HG03460 (cell line): ENCODE measurements at regions not wholly inside any gene's neighbourhood (a gene's known extent, or its start where the extent isn't known, plus 50 kb on each side); places are given as distances from the start of the nearest gene placed in this dataset.
"Not testable (repeated sequence)": the region's sequence is repeated elsewhere in the genome, so short reads cannot be mapped to it uniquely, and the experiment has no call there.

Experiments
- ATAC-seq: cut with Tn5 transposase; IDR thresholded peaks from one replicate; pipeline ENCODE4 v1.9.1; 2021; ENCODE audit not compliant: unreplicated experiment

DNA sequence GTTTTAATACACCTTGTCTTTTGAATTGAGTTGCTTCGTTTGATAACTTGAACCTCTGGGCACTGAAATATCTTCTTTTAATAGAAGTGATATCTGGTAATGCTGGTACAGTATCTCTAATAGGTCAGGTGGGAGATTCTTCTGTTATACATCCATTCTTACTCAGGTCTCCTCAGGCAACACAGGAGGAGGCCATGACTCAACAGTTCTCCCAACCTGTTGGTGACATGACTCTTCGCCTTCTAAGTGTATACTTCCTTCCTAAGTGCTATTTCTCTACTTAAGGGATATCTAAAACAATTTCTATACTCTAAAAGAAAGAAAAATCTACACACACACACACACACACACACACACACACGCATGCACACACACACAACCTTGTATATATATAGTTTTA lies 509.1 kb downstream of the PCNX1 start:
- no peak for ATAC-seq

DNA sequence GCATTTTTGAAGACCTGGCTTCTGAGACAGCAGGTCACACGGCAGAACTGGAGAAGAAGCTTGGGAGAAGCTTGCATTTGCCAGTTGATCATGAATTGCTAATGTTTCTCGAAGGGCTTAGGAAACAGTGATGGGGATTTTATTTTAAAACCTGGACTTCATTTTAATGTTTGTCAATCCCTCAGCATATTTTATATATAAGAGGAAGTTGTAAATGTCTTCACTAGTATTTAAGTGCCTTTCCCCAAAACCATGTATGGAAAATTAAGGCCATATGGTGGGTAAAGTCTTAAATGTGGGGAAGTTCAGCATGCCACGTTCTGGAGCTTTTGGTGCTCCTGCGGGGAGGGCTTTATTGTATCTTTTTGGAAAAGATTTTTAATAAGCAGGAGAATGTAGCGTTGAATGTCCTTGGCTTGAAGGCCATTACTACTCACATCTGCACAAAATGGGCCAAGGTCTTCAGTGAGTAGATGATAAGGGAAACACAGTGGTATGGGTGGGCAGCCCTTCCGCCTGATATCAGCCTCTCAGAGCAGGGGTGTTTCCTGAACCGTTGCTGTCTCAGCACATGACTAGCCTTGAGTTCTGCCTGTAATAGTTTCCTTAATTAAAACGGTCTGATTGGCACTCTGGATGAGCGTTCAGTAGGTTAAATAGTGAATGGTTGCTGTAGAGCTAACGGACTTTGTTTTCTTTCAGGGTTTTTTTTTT lies 511.4 kb downstream of the PCNX1 start:
- ATAC-seq: no peak

DNA sequence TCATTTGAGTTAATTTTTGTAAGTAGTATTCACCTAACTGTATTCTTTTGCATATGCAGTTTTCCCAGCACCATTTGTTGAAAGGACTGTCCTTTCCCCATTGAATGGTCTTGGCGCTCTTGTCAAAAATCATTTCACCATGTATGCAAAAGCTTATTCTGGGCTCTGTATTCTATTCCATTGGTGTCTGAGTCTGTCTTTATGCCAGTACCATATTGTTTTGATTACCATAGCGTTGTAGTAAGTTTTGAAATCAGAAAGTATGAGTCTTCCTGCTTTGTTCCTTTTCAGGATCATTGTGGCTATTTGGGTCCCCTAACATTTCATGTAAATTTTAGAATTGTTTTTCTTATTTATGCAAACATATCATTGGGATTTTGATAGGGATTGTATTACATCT lies 508.7 kb upstream of the RGS6 start:
- no peak for ATAC-seq

DNA sequence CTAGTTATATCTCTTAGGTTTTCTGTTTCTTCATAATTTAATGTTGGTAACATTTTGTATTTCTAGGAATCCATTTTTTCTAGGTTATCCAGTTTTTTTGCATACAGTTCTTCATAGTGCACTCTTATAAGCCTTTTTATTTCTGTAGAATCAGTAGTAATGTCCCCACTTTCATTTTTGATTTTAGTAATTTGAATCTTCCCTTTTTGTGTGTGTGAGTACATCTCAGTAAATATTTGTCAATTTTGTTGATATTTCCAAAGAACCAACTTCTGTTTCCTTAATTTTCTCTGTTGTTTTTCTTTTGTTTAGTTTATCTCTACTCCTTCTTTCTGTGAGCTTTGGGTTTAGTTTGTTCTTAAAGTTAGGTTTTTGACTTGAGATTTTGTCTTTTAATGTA lies 507.3 kb upstream of the RGS6 start:
- ATAC-seq: no peak

DNA sequence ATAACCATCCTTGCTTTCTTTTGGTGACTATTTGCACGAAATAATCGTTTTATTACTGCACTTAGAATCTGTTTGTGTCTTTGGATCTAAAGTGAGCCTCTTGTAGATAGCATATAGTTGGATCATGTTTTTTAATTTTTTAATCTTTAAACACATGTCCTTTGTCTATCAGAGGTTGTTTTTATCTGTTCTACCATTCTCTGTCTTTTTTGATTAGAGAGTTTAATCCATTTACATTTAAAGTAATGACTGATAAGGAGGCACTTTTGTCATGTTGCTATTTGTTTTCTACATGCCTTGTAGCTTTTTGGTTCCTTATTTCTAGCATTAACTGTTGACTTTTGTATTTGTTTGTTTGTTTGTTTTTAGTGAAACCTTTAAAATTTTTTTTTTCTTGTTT lies 506.2 kb upstream of the RGS6 start:
- ATAC-seq: no peak

DNA sequence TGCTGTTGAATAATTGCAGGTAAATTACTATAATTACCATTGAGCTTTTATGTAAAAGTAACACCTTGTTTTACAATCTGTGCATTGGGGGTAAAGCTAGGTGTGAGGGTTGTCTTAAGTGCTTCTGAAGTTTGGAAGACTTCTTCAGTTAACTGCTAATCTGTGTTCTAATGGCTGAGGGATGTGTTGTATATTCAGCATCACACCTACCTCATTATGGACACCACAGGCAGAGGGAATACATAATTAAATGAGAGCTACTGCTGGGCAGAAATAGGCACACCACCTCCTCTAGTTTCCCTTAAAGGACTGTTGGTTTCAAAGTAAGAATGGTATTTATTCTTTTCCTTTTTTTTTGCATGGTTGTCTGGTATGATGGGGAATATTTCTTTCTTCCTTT lies 502.3 kb upstream of the RGS6 start:
- ATAC-seq: no peak

DNA sequence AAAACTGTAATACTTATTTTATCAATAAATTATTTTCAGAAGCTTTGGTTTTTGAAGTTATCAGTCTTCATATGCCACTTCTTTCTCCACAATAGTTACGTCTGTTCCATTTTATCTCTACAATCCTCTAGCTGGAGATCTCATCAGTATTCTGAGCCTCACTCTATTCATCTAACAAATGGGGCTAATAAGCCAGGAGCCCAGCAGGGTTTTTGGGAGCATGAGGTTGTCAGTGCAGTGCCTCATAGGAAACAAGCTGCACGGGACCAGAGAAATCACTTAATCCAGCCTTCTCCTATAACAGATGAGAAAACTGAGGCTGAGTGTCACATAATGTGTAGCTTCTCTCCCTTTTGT lies 501.9 kb upstream of the RGS6 start:
- ATAC-seq: no peak

DNA sequence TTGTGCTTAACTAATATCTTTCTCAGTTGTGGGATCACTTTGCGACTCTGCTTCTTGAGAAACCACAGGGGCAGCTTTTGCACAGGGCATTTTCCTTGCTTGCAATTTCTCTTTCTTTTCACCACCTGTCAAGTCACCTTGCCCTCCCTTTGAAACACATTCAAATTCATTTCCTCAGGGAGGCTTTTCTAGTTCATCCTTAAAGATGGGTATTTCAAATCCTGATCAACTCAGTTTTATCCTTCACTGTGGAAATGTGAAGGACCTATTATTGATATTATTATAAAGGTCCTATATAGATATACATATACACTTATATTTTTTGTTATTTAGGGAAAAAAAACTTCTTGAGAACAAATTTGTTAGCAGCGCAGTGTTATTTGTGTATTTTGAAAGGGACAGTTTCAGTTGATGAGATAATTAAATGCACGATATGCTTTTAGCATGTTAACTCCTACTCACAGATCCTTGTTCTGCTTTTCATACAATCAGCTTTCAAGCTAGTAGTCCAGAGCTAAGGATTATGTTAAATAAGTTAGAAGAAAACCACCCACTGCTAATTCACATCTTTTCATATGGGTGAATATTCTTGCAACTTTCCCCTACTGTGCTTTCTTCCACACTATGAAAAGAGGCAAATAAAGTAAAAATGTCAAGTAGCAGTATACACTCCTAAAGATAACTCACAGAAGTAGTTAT lies 501.4 kb upstream of the RGS6 start:
- ATAC-seq: no peak

DNA sequence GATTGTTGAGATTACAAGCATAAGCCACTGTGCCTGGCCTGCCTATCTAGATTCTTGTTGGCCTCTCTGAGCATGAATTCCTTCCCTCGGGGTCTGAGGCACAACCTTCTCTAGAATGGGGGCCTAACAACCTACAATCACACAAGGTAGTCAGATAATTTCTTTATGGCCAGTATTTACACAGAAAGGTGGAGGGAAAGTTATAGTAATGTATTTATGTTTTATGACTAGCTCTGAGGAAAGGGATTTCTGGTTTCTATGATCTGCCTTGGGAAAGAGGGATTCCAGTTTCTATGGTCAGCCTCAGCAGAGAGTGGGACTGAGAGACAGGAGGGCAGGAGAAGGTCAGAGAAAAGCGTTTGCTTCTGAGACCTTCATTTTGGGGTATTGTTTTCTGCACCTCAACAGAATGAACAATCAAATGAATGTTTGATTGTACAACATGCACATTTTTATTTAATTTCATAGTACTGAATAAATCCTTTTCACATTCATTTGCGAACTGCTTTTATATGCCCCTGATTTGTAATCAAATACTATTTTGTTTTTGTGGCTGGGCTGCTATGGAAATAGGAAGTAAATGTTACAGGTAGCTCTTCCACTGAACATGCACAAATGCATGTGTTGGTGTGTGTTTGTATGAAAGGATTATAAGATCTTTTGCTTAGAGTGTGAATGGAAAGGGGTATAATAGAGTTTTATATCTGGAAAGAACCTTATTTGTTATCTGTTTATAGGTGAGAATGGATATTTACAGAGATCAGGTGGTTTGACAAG lies 499.7 kb upstream of the RGS6 start:
- ATAC-seq: no peak

DNA sequence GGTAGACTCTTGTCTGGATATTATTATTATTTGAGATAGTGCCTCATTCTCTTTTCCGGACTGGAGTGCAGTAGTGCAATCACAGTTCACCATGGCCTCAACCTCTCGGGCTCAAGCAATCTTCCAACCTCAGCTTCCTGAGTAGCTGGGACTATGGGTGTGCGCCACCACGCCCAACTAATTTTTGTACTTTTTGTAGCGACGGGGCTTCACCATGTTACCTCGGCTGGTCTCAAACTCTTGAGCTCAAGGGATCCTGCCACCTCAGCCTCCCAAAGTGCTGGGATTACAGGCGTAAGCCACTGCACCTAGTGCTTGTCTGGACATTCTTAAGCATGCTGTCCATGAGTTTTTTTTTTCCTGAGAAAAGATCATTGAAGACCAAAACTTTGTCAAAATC lies 498.9 kb upstream of the RGS6 start:
- ATAC-seq: no peak

DNA sequence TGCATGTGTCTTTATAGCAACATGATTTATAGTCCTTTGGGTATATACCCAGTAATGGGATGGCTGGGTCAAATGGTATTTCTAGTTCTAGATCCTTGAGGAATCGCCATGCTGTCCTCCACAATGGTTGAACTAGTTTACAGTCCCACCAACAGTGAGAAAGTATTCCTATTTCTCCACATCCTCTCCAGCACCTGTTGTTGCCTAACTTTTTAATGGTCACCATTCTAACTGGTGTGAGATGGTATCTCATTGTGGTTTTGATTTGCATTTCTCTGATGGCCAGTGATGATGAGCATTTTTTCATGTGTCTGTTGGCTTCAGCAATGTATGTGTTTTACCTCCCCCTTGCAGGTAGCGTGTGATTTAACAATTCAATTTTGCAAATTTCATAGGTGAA lies 496.6 kb upstream of the RGS6 start:
- ATAC-seq: not testable (repeated sequence)

DNA sequence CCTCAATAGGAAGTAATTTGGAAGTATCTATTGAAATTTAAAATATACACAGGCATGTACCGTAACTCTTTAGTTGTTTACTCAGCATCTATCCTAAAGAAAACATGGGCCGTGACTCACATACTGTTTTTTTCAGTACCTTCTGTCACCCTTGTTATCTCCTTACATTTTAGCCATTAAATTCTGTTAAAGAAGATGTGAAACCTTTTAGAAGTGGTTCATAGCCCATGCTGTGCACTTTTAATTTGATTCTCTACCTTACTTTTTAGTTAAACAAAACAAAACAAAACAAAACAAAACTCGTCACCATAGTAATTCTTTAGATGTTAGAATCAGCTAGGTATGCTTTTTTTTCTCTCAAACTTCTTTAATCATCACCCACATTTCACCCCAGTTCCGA lies 494.4 kb upstream of the RGS6 start:
- no peak for ATAC-seq

DNA sequence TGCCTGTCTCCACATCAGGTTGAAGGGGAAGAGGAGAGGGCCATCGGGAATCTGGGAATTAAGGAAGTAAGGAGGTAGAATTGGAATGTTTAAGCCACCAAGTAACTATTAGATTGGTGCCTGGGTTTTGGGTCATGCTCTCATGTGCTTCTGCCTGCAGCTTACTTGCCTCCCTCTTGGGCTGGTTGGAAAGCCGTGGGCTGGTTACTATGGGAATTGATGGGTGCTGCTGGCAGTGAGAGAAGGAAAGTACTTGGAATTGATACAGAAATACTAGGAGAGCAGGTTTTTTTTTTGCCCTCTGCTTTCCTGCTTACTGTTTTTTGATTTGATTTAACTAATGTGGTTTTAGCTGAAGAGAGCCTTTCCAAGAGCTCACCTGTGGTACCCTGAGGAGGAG lies 493.5 kb upstream of the RGS6 start:
- no peak for ATAC-seq

DNA sequence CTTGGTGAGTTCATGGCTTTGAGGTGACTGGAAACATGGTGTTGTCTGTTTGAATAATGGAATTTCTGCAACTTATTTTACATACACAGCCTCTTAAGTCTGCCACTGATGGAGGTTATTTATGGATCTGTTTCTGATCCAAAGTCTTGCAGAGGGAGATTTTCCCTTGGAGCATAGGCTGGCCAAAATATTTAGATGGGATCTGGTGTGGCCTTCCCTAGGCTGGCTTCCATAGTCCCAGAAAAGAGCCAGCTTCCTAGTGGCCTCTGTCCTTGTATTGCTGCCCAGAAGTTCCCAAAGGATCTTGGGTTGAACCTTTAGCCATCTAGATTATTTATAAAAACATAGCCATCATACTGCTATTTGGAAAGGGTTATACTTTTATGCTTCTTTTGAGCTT lies 491.1 kb upstream of the RGS6 start:
- no peak for ATAC-seq

DNA sequence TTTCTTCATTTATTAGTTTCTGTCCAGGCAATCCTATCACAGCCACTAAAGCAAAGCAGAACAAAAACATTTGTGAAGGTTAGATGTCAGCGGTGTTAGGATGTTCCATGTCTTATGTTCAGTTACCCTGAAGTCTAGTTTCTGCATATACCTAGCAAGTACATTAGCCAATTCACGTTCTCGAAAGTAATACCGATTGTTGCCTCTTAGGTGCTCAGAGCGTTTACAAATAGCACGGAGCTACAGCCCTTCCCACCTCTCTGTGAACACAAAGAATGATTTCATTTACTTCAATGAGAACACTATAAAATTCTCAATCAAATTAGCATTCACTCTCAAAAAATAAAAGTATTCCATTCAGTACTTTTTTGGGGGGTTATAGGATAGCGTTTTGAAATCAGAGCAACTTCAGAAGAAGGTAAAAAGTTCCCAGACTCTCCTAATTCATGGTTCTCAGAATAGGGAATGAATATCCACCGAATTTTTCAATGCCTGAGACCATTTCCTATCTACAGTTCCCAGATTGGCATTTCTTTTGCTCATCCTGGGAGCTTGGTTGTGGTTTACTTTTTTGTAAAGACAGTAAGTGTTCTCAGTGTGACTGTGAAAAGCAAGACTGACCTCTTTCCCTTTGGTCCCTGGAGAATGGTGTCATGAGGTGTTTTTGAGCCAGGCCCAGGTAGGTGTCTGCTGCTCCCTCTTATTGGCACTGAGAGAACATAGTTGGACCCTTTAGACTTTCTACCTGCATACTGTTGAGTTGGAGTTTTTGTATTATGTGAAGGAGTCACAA lies 488.0 kb upstream of the RGS6 start:
- no peak for ATAC-seq

DNA sequence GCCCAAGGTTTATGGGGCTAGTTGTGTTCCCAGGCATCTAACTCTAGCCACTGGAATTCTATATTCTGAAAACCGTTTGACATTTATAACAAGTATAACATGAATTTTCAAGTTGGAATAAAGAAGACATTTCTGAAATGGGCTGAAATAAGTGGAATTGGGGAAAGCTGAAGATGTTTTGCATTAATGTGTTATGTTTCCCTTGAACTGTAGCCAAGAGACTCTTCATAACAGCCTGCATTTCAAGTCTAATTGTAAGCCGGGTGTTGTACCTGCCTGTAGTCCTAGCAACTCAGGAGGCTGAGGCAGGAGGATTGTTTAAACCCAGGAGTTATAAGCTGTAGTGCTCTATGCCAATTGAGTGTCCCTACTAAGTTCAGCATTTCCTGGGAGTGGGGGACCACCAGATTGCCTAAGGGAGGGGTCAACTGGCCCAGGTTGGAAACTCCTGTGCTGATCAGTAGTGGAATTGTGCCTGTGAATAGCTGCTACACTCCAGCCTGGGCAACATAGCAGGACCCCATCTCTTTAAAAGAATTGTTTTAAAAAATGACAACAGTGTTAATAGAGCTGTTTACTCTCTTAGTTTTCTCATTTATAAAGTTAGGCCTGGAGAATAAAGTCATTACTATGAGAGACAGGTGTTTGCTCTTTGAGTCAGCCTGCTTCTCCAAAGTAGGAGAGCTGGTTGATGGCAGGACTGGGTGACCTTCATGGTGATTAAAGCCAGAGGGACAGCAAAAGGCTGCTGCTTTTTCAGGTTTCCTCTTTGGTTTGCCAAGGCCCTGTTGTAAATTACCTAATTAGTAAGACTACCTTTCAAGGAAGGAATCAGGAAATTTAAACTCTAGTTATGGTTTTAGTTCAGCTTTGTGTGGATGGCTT lies 483.6 kb upstream of the RGS6 start:
- no peak for ATAC-seq

DNA sequence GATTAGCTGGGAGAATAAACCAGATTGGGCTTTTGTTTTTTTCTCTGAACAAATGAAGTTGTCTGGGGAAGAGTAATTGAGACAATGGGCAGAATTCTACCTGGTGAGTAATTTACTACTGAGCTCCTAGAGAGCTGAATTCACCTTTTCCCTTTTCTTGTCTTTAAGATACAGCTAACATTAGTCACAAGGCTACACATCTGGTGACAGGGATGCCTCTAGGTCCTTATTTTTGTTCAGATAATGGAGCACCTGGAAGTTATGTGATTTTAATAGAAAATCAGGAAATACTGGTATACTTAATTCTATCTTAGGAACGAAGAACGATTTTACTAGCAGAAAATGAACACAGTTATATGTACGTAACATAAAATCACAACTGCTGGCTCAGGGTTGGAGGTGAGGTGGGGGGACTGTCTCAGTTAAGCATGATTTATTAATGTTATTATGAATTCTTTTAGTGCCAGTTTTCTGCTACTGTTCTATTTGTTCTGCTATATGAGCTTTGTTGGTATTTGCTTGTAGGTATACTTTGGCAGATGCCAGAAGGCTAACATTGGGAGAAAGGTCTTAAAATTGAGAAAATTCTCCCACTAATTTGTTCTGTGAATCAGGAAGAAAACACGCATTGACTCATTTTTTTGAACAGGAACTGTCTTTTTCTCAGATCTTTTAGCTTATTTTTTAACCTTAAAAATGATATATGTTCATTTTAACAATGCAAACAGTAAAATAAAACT lies 482.7 kb upstream of the RGS6 start:
- no peak for ATAC-seq

DNA sequence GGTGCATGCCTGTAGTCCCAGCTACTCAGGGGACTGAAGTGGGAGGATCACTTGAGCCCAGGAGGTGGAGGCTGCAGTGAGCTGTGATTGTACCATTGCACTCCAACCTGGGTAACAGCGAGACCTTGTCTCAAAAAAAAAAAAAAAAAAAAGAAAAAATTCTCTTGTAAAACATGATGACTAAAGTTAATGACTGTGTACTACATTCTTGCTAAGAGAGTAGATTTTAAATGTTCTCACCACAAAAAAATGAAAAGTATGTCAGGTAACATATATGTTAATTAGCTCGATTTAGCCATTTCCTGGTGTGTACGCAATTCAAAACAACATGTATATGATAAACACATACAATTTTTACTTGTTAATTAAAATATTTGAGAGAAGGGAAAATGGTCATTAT lies 480.7 kb upstream of the RGS6 start:
- ATAC-seq: no peak

DNA sequence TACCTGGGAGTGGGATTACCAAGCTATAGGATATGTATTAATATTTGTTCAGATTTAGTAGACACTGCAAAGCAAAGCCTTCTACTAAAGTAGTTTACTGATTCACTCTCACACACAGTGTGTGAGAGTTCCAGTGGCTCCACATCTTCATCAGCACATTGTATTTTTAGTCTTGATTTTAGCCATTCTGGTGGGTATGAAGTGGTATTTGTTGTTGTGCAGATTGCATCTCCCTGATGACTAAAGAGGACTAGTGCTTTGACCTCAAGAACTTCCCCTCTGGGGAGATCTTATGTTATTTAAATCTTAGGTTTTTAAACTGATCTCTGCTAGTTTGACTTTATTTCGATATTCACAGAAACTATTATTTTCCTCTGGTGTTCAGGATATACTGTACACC lies 479.7 kb upstream of the RGS6 start:
- no peak for ATAC-seq

DNA sequence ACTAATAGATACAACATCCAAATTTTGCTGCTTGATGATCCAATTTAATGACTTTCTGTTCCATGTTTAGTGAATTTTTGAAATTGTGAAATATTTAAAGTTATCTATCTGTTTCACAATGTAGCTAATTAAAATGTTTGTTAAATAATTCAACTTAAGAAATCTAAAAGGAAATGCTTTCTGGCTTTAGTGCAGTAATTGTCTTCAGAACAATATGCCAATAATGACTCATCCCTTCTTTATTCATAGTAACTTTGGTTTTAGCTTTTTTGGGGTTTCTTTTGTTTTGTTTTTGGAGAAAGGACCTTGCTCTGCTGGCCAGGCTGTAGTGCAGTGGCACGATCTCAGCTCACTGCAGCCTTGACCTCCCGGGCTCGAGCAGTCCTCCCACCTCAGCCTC lies 479.2 kb upstream of the RGS6 start:
- no peak for ATAC-seq
